H9 (cell line): ENCODE measurements at regions not wholly inside any gene's neighbourhood (a gene's known extent, or its start where the extent isn't known, plus 50 kb on each side); places are given as distances from the start of the nearest gene placed in this dataset.

Experiments used
- DNase-seq: peaks from one replicate; pipeline ENCODE4 v3.0.0-alpha.2; 2017
- H2AFZ ChIP-seq: one replicate; pipeline ENCODE4 v1.6.1; 2013; ENCODE audit warnings: mild to moderate bottlenecking, low read length, control low read depth, moderate library complexity
- H2AK5ac ChIP-seq: 2 replicates; pipeline ENCODE4 v1.6.1; 2013; ENCODE audit warnings: low read length, control low read depth, mixed read lengths; ENCODE audit not compliant: insufficient read length
- H2BK120ac ChIP-seq: one replicate; pipeline ENCODE4 v1.6.1; 2013; ENCODE audit warnings: low read depth, mild to moderate bottlenecking, low read length, control low read depth, inconsistent platforms; ENCODE audit not compliant: poor library complexity, severe bottlenecking
- H2BK12ac ChIP-seq: 2 replicates; pipeline ENCODE4 v1.6.1; 2013; ENCODE audit warnings: low read length, control low read depth, mixed read lengths, low read depth; ENCODE audit not compliant: insufficient read length
- H2BK15ac ChIP-seq: 2 replicates; pipeline ENCODE4 v1.6.1; 2013; ENCODE audit warnings: low read depth, low read length, control low read depth
- H2BK20ac ChIP-seq: one replicate; pipeline ENCODE4 v1.6.1; 2013; ENCODE audit warnings: low read depth, mild to moderate bottlenecking, low read length, control low read depth, inconsistent platforms; ENCODE audit not compliant: poor library complexity, severe bottlenecking
- H2BK5ac ChIP-seq: 2 replicates; pipeline ENCODE4 v1.6.1; 2013; ENCODE audit warnings: low read length, control low read depth, mixed read lengths; ENCODE audit not compliant: insufficient read length
- H3K14ac ChIP-seq: 2 replicates; pipeline ENCODE4 v1.6.1; 2013; ENCODE audit warnings: low read length, control low read depth; ENCODE audit not compliant: insufficient read depth
- H3K18ac ChIP-seq: 2 replicates; pipeline ENCODE4 v1.6.1; 2013; ENCODE audit warnings: low read depth, mild to moderate bottlenecking, mixed read lengths, low read length, control low read depth; ENCODE audit not compliant: insufficient read length
- H3K23ac ChIP-seq: 2 replicates; pipeline ENCODE4 v1.6.1; 2013; ENCODE audit warnings: low read length, control low read depth, mixed read lengths, low read depth; ENCODE audit not compliant: insufficient read length
- H3K23me2 ChIP-seq: 2 replicates; pipeline ENCODE4 v1.6.1; 2013; ENCODE audit warnings: low read depth, mild to moderate bottlenecking, mixed read lengths, low read length, control low read depth; ENCODE audit not compliant: insufficient read length, poor library complexity, severe bottlenecking
- H3K27ac ChIP-seq: 2 replicates; pipeline ENCODE4 v1.5.1; 2013; ENCODE audit warnings: low read length, control low read depth, mixed read lengths, low read depth; ENCODE audit not compliant: insufficient read length
- H3K27me3 ChIP-seq: 2 replicates; pipeline ENCODE4 v1.6.1; 2013; ENCODE audit warnings: low read length, control low read depth, inconsistent platforms; ENCODE audit not compliant: insufficient read depth
- H3K4ac ChIP-seq: 2 replicates; pipeline ENCODE4 v1.6.1; 2013; ENCODE audit warnings: low read depth, mild to moderate bottlenecking, control low read depth, inconsistent platforms, low read length, moderate library complexity
- H3K4me1 ChIP-seq: 2 replicates; pipeline ENCODE4 v1.6.1; 2013; ENCODE audit warnings: low read length, control low read depth, inconsistent platforms; ENCODE audit not compliant: insufficient read depth
- H3K4me2 ChIP-seq: 2 replicates; pipeline ENCODE4 v1.6.1; 2013; ENCODE audit warnings: low read length, control low read depth, mixed read lengths; ENCODE audit not compliant: insufficient read length, insufficient read depth
- H3K56ac ChIP-seq: 2 replicates; pipeline ENCODE4 v1.6.1; 2013; ENCODE audit warnings: low read depth, mild to moderate bottlenecking, mixed read lengths, low read length, control low read depth; ENCODE audit not compliant: insufficient read length
- H3K79me1 ChIP-seq: 2 replicates; pipeline ENCODE4 v1.6.1; 2013; ENCODE audit warnings: low read depth, mild to moderate bottlenecking, moderate library complexity, low read length, control low read depth, inconsistent platforms; ENCODE audit not compliant: insufficient read depth, poor library complexity, severe bottlenecking
- H3K79me2 ChIP-seq: 2 replicates; pipeline ENCODE4 v1.6.1; 2013; ENCODE audit warnings: low read length, control low read depth, inconsistent platforms; ENCODE audit not compliant: insufficient read depth
- H3K9ac ChIP-seq: 2 replicates; pipeline ENCODE4 v1.6.1; 2013; ENCODE audit warnings: low read length, control low read depth, mixed read lengths; ENCODE audit not compliant: insufficient read length; ENCODE audit errors: extremely low read depth
- H3K9me3 ChIP-seq: one replicate; pipeline ENCODE4 v1.6.1; 2013; ENCODE audit warnings: low read depth, low read length, inconsistent platforms; ENCODE audit not compliant: control insufficient read depth
- H3T11ph ChIP-seq: one replicate; pipeline ENCODE4 v1.6.1; 2013; ENCODE audit warnings: mild to moderate bottlenecking, low read length, control low read depth, inconsistent platforms
- H4K20me1 ChIP-seq: one replicate; pipeline ENCODE4 v1.6.1; 2013; ENCODE audit not compliant: control insufficient read depth, insufficient read length, insufficient read depth
- H4K5ac ChIP-seq: 2 replicates; pipeline ENCODE4 v1.6.1; 2013; ENCODE audit warnings: low read depth, mild to moderate bottlenecking, mixed read lengths, low read length, control low read depth; ENCODE audit not compliant: insufficient read length
- H4K8ac ChIP-seq: replicated peaks from 2 replicates; pipeline ENCODE4 v1.6.1; 2013; ENCODE audit warnings: low read length, control low read depth, mixed read lengths, low read depth; ENCODE audit not compliant: insufficient read length
- H4K91ac ChIP-seq: 2 replicates; pipeline ENCODE4 v1.6.1; 2013; ENCODE audit warnings: low read depth, mild to moderate bottlenecking, moderate library complexity, mixed read lengths, low read length, control low read depth; ENCODE audit not compliant: insufficient read length
- H3K27ac Mint-ChIP-seq, 3 experiments: 2 replicates in 2 of 3; 3 replicates in 1 of 3; pipeline ENCODE4 v1.8.0; 2020 to 2021; ENCODE audit warnings: mixed read lengths in 3 of 3, mild to moderate bottlenecking in 1 of 3, moderate library complexity in 1 of 3
- H3K27me3 Mint-ChIP-seq: 2 replicates; pipeline ENCODE4 v1.8.0; 2021; ENCODE audit warnings: low read depth, mild to moderate bottlenecking, moderate library complexity, mixed read lengths
- H3K36me3 Mint-ChIP-seq, 3 experiments: 2 replicates in 2 of 3; 3 replicates in 1 of 3; pipeline ENCODE4 v1.8.0; 2020 to 2021; ENCODE audit warnings: low read depth in 3 of 3, mixed read lengths in 3 of 3; ENCODE audit not compliant: insufficient read depth in 1 of 3
- H3K4me1 Mint-ChIP-seq, 2 experiments: 2 replicates each; pipeline ENCODE4 v1.8.0; 2020; ENCODE audit warnings: mixed read lengths in 2 of 2
- H3K4me3 Mint-ChIP-seq, 2 experiments: 2 replicates in 1 of 2; 3 replicates in 1 of 2; pipeline ENCODE4 v1.8.0; 2020 to 2021; ENCODE audit warnings: mild to moderate bottlenecking in 2 of 2, mixed read lengths in 2 of 2, moderate library complexity in 1 of 2
- H3K9me3 Mint-ChIP-seq, 2 experiments: 2 replicates in 1 of 2; 3 replicates in 1 of 2; pipeline ENCODE4 v1.8.0; 2020; ENCODE audit warnings: mild to moderate bottlenecking in 2 of 2, mixed read lengths in 2 of 2, moderate library complexity in 1 of 2
- WGBS: extraction: QIAGEN DNeasy Blood & Tissue Kit; methylation state at CpG from one replicate; pipeline ENCODE4 v1.1.7; 2013; ENCODE audit warnings: missing lambda C conversion rate, low lambda C conversion rate, mixed read lengths; ENCODE audit not compliant: insufficient read length; ENCODE audit errors: extremely low coverage; 5-methylcytosine and 5-hydroxymethylcytosine counted together
- TF ChIP-seq, protein P1 (sequence below): fragments of 200-600 bp; sonication (generic); conservative IDR thresholded peaks from 3 replicates; pipeline ENCODE4 v1.8.0; 2021; ENCODE audit warnings: antibody characterized with exemption, mild to moderate bottlenecking

DNA sequence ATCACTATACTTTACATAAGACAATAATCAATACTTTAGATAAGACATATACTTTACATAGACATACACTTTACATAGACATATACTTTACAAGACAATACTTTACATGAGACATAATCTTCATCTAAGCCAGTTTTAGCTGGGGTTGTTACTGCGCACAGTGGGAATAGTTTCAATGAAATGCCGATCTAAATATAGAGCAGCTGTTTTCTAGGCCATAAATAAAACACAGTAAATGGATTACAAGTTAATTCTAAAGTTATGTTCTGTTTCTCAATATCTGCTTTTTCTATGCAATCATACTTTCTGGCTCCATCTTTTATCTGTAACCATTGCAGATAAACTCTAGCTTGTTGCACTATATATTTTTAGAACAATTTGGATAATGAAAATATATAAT, 1470.6 kb upstream of the PABPC4L start:
- Mint-ChIP-seq H3K27me3 (no peaks in the 10 kb centered on the region), H3K27ac (no peak overlapping the region), H3K36me3 (no peaks in the 10 kb centered on the region), H3K4me1 (no peaks in the 10 kb centered on the region), H3K4me3 (no peak overlapping the region), H3K9me3 (no peaks in the 10 kb centered on the region)
- H3K23ac ChIP-seq: no peak overlapping the region
- H3K79me1 ChIP-seq: no peaks in the 10 kb centered on the region
- no peak overlapping the region for H4K5ac ChIP-seq
- DNase-seq: no peak
- H2BK20ac ChIP-seq: no peak overlapping the region
- H3K4me1 ChIP-seq: no peaks in the 10 kb centered on the region
- TF ChIP-seq, protein P1, sequence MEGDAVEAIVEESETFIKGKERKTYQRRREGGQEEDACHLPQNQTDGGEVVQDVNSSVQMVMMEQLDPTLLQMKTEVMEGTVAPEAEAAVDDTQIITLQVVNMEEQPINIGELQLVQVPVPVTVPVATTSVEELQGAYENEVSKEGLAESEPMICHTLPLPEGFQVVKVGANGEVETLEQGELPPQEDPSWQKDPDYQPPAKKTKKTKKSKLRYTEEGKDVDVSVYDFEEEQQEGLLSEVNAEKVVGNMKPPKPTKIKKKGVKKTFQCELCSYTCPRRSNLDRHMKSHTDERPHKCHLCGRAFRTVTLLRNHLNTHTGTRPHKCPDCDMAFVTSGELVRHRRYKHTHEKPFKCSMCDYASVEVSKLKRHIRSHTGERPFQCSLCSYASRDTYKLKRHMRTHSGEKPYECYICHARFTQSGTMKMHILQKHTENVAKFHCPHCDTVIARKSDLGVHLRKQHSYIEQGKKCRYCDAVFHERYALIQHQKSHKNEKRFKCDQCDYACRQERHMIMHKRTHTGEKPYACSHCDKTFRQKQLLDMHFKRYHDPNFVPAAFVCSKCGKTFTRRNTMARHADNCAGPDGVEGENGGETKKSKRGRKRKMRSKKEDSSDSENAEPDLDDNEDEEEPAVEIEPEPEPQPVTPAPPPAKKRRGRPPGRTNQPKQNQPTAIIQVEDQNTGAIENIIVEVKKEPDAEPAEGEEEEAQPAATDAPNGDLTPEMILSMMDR: no peak
- no peak overlapping the region for H3K4ac ChIP-seq
- H3T11ph ChIP-seq: no peak overlapping the region
- no peak overlapping the region for H2BK15ac ChIP-seq
- no peak overlapping the region for H2AFZ ChIP-seq
- no peak overlapping the region for H3K9ac ChIP-seq
- no peaks in the 10 kb centered on the region for H3K23me2 ChIP-seq
- no peak overlapping the region for H3K18ac ChIP-seq
- H3K79me2 ChIP-seq: no peaks in the 10 kb centered on the region
- no peak overlapping the region for H2BK5ac ChIP-seq
- no peak overlapping the region for H3K56ac ChIP-seq
- H4K8ac ChIP-seq: no peak overlapping the region
- H2BK120ac ChIP-seq: no peak overlapping the region
- H3K9me3 ChIP-seq: no peaks in the 10 kb centered on the region
- WGBS: no CpG with 5 or more reads among the region's 2 CpGs
- no peak overlapping the region for H3K14ac ChIP-seq
- H3K27ac ChIP-seq: no peak overlapping the region
- H4K91ac ChIP-seq: no peak overlapping the region
- H2BK12ac ChIP-seq: no peak overlapping the region
- no peaks in the 10 kb centered on the region for H4K20me1 ChIP-seq
- H3K27me3 ChIP-seq: no peaks in the 10 kb centered on the region
- H3K4me2 ChIP-seq: no peak overlapping the region
- no peak overlapping the region for H2AK5ac ChIP-seq
